GM19023 (cell line): ENCODE measurements at regions not wholly inside any gene's neighbourhood (a gene's known extent, or its start where the extent isn't known, plus 50 kb on each side); places are given as distances from the start of the nearest gene placed in this dataset.
"Not testable (repeated sequence)": the region's sequence is repeated elsewhere in the genome, so short reads cannot be mapped to it uniquely, and the experiment has no call there.

Source experiments
- ATAC-seq: cut with Tn5 transposase; IDR thresholded peaks from one replicate; pipeline ENCODE4 v1.9.1; 2021; ENCODE audit warnings: mild to moderate bottlenecking, moderate library complexity; ENCODE audit not compliant: unreplicated experiment

GRCh38 chr3:84184937-84185336, 773.9 kb upstream of the CADM2 start:
- no peak for ATAC-seq

- no peak for ATAC-seq
Observed at GRCh38 chr3:84194029-84194428, 764.8 kb upstream of the CADM2 start.

- no peak for ATAC-seq
Observed at GRCh38 chr3:84209474-84209873, 749.3 kb upstream of the CADM2 start.

- ATAC-seq: no peak
Observed at GRCh38 chr3:84223512-84223911, 735.3 kb upstream of the CADM2 start.

GRCh38 chr3:84224262-84224661, 734.5 kb upstream of the CADM2 start:
- no peak for ATAC-seq

- no peak for ATAC-seq
Observed at GRCh38 chr3:84236261-84236660, 722.5 kb upstream of the CADM2 start.

- ATAC-seq: no peak
Observed at GRCh38 chr3:84245789-84246188, 713.0 kb upstream of the CADM2 start.

- ATAC-seq: no peak
Observed at GRCh38 chr3:84260596-84260995, 698.2 kb upstream of the CADM2 start.

GRCh38 chr3:84265768-84266167, 693.0 kb upstream of the CADM2 start:
- ATAC-seq: no peak

- no peak for ATAC-seq
Observed at GRCh38 chr3:84275532-84275931, 683.3 kb upstream of the CADM2 start.

- ATAC-seq: no peak
Observed at GRCh38 chr3:84277562-84278224, 681.1 kb upstream of the CADM2 start.

GRCh38 chr3:84292128-84292527, 666.7 kb upstream of the CADM2 start:
- no peak for ATAC-seq

GRCh38 chr3:84299329-84299728, 659.5 kb upstream of the CADM2 start:
- no peak for ATAC-seq

GRCh38 chr3:84304214-84304613, 654.6 kb upstream of the CADM2 start:
- no peak for ATAC-seq

- ATAC-seq: no peak
Observed at GRCh38 chr3:84307339-84307738, 651.5 kb upstream of the CADM2 start.

- no peak for ATAC-seq
Observed at GRCh38 chr3:84308379-84308778, 650.4 kb upstream of the CADM2 start.

GRCh38 chr3:84318273-84318809, 640.4 kb upstream of the CADM2 start:
- no peak for ATAC-seq

GRCh38 chr3:84365563-84366278, 593.1 kb upstream of the CADM2 start:
- ATAC-seq: not testable (repeated sequence)
